Renal pelvis (tissue), 1 donor: ENCODE measurements at regions not wholly inside any gene's neighbourhood (a gene's known extent, or its start where the extent isn't known, plus 50 kb on each side); places are given as distances from the start of the nearest gene placed in this dataset.

Experiments used
- DNase-seq: peaks from one replicate; pipeline ENCODE4 v3.0.0-alpha.2; 2013

GRCh38 chr6:103047567-103047966, 1654.1 kb downstream of the GRIK2 start:
- no peak for DNase-seq

- no peak for DNase-seq
Measured at GRCh38 chr6:103042336-103042735, 1648.8 kb downstream of the GRIK2 start.

GRCh38 chr6:103036846-103037245, 1643.3 kb downstream of the GRIK2 start:
- DNase-seq = no peak

DNA sequence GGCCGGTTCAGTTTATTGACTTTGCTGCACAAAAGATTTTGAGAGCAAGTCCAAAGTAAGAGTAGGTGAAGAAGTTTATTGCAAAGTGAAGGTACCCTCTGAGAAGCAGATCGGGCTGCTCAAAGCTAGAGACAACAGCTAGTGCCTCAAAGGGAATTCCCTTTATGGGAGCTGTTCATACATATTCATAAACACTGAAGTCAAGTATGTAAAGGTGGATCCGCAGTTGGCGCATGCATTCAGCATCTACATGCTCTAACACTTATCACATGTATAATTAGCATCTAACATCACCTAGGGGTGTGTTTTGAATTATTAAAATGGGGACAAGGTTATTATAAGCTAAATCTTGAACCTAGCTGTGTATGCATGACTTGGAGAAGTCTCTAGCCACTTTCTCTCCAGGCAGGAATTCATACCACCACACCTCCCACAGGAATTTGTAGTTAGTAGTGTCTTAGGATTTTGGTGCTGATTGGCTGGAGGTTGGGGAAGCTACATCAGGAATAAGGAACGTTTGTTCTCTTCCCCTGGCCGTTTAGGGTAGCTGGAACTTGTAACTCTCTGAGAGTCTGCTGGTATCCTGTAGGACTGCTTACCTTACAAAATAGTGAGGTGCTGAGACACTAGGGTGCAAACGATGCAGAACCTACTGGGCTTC, 1633.9 kb downstream of the GRIK2 start:
- no peak for DNase-seq

- DNase-seq = no peak
Measured at GRCh38 chr6:103018426-103018825, 1624.9 kb downstream of the GRIK2 start.

DNA sequence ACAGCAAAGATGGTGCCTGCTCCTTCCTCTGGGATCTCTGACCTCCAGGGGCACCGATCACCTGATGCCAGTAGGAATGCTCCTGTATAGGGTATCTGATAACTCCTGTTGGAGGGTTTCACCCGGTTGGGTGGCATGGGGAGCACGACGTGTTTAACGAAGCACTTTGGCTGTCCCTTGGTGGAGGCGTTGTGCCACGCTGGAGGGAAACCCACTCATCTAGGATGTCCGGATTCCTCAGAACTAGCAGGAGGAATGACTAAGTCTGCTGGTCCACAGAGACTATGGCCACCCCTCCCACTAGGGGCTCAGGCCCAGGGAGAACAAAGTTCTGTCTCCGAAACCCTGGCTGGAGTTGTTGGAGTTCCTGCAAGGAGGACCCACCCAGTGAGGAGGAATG, 1624.4 kb downstream of the GRIK2 start:
- DNase-seq = no peak

DNA sequence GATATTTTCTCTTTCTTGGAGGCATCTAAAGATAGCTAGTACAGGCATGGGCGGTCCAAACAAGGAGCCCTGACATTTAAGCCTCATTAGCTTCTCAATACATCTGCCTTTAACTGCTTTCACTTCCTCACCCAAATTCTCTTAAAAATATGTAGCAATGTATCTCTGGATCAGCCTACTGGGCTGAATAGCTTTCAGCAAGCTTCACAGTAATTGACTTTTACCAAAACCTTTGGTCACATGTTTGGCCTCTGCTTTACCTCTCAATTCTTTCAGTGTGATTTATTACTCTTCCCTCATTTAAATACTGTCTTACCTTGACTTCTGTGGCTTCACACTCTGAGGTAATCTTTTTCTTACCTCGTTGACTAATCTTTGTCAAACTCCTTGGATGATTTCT, 1618.1 kb downstream of the GRIK2 start:
- DNase-seq = no peak

GRCh38 chr6:103002282-103002681, 1608.8 kb downstream of the GRIK2 start:
- DNase-seq = no peak

- DNase-seq = no peak
Measured at GRCh38 chr6:103001724-103002123, 1608.2 kb downstream of the GRIK2 start.

DNA sequence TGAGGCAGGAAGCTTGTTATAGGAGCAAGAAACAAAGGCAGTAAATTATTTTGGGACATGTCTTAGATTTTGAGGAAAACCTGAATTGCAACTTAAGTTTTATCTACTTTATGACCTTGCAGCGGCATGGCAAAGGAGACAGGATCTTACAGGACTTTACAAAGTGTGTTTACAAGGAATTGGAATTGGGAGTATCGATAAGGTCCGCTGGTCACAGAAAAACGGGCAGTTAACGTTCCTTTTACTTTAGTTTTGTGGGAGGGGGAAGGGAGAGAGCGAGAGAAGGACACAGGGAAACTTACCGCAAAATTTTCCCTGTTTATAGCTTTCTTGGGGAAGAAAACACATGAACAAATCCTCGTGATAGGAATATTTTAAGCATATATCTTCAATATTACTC, 1607.2 kb downstream of the GRIK2 start:
- no peak for DNase-seq

DNA sequence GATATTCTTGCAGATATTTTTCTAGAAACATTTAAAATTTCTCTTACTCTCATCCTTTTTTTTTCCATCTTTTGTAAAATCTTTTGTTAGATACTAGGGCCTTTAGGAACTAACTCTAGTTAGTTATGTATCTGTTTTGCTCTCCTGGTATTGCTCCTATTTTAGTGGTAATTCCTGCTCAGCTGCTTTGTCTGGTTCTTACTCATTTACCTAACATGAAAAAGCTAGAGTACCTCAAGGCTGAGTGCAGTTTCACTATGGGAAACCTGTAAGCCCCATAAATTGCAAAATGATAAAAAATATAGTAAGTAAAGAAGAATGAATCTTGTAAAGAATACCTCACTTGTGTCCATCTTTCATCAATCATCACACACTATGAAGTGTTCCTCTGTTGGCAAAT, 1602.0 kb downstream of the GRIK2 start:
- DNase-seq = no peak

DNA sequence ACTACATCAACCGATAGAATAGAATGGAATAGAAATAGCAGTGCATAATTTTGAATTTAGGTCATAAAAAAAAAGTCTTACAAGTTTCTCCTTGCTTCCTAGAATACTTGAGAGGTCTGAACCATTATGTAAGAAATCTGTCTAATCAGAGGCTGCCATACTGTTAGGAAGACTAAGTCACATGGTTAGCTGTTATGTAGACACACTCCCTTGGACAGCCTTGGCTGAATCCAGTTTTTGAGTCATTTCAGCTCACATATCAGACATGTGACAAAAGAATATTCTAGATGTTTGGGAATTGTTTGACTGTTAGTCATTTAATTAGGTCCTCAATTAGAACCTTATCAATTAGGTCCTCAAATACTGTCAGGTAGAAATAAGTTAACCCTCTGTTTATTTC, 1601.4 kb downstream of the GRIK2 start:
- DNase-seq = no peak

GRCh38 chr6:102986086-102986485, 1592.6 kb downstream of the GRIK2 start:
- DNase-seq = no peak

GRCh38 chr6:102984357-102984756, 1590.8 kb downstream of the GRIK2 start:
- no peak for DNase-seq

DNA sequence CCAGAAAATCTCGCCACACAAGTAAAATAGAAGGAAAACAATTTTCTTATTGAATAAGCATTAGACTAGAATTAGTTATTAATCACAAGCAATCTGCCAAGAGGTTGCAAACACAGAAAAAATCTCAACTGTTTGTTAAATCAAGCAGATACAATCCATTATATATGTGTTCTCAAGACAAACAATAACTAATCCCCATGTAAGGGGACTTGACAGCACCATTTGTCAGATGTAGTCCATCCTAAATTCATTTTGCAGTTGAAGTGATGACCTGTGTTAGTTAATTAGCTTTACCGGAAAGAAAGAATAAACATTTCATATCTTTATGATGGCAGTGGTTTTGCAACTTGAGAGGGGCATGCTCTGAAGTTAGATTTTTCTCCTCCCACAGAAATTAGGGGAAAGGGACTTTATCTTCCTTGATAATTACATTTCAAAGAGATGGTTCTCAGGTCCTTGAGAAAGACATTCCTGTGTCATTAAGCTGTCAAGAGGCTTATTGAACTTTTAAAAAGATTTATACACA, 1588.0 kb downstream of the GRIK2 start:
- no peak for DNase-seq

DNA sequence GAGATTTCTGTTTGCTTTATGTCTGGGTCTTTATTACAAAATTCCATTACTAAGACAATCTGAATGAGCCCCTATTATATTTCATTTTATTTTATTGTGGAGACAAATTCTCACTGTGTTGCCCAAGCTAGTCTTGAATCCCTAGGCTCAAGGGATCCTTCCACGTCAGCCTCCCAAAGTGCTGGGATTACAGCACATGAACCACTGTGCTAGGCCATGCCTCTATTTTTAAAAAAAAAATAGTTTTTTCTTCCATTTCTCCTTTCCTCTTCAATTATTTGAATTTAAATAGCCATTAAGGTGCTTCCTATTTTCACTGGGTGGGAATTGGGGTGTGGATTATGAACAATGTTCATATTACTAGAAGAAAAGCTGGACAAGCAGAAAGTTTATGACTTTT, 1587.4 kb downstream of the GRIK2 start:
- no peak for DNase-seq

GRCh38 chr6:102961902-102962301, 1568.4 kb downstream of the GRIK2 start:
- DNase-seq = no peak

DNA sequence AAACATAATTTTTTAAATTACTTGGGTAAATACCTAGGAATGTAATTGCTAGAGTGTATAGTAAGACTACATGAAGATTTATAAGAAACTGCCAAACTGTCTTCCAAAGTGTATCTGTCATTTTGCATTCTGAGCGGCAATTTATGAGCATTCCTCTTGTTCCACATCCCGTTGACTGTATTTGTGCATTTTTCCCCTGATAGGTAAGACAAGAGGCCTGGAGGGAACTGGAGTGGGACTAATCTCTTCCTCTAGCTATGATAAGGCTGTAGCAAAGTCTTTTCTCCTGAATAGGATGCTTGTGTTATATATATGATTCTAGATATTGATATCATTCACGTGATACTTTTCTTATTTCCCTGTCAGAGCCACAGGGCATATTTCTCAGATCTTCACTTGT, 1557.5 kb downstream of the GRIK2 start:
- DNase-seq = no peak

- DNase-seq = no peak
Measured at GRCh38 chr6:102944475-102944874, 1551.0 kb downstream of the GRIK2 start.

GRCh38 chr6:102942206-102942605, 1548.7 kb downstream of the GRIK2 start:
- DNase-seq = no peak

- no peak for DNase-seq
Measured at GRCh38 chr6:102936959-102937358, 1543.5 kb downstream of the GRIK2 start.

GRCh38 chr6:102928109-102928508, 1534.6 kb downstream of the GRIK2 start:
- DNase-seq = no peak

DNA sequence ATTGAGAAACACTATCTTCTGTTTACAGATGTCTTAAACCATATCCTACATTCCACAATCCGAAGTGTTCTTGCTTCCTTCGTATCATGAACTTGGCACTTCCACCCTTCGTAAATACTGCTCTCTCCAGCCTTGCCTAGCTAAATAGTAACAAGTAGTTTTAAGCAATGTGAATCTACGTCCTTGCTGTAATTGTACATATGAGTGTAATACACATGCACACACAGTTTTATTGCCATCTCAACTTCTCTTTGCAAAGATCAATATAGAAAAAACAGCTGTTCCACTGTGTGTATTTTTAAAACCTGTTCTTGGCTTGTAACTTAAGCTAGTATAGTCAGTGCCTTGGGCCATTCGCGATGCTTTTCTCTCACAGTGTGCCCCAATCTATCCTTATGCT, 1524.7 kb downstream of the GRIK2 start:
- no peak for DNase-seq

DNA sequence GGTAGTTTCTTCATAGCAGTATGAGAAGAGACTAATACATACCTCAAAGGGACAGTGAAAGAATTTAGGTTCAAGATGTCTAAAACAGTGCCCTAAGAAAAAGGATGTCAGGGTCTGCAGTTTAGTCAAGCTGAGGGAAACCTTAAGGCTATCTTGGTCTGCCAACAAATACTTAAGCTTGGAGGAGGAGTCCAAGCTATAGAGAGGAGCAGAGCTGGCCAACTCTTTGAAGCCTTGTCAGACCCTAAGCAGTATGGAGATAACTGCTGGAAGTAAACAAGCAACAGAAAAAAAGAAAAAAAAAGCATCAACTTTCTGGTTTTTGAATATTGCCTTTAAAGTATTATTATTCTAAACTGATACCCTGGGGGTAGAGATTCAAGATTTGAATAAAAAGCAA, 1518.1 kb downstream of the GRIK2 start:
- DNase-seq = no peak
